ENCODE measurements at regions not wholly inside any gene's neighbourhood (a gene's known extent, or its start where the extent isn't known, plus 50 kb on each side); places are given as distances from the start of the nearest gene placed in this dataset.

DNA sequence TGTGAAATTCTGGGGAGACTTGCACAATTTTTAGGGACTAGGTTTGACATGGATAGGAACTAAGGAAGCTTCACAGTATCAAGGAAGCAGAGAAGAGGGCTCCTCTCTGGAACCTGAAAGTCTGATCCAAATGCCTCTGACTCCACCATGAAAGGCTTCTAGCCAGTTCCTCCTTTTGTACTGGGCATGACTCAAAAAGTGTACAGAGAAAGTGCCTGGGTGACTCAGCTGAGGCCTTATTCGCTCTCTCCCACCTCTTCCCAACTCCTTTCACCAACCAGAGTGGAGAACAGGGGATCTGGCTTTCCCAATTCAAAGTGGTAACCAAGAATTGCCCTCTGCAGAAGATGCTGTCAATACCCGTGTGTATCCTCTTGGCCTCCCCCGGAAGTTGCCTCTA is 342.9 kb upstream of the PROK2 start:
- no peak for TF ChIP-seq CTCF (IDR thresholded peaks at IDR 0.05; ENCODE audit: low read length, missing control alignments)
- H3K4me3 ChIP-seq (replicated peaks; ENCODE audit: low read depth, low read length), result no peak overlapping the region
- DNase-seq (ENCODE audit: low read depth), result peak; percentile 64

GRCh38 chr3:72127224-72127612 is 342.3 kb upstream of the PROK2 start:
- DNase-seq (ENCODE audit: low read depth), result no peak
- TF ChIP-seq CTCF (IDR thresholded peaks at IDR 0.05; ENCODE audit: low read length, missing control alignments), result no peak
- H3K4me3 ChIP-seq (replicated peaks; ENCODE audit: low read depth, low read length), result no peak overlapping the region

DNA sequence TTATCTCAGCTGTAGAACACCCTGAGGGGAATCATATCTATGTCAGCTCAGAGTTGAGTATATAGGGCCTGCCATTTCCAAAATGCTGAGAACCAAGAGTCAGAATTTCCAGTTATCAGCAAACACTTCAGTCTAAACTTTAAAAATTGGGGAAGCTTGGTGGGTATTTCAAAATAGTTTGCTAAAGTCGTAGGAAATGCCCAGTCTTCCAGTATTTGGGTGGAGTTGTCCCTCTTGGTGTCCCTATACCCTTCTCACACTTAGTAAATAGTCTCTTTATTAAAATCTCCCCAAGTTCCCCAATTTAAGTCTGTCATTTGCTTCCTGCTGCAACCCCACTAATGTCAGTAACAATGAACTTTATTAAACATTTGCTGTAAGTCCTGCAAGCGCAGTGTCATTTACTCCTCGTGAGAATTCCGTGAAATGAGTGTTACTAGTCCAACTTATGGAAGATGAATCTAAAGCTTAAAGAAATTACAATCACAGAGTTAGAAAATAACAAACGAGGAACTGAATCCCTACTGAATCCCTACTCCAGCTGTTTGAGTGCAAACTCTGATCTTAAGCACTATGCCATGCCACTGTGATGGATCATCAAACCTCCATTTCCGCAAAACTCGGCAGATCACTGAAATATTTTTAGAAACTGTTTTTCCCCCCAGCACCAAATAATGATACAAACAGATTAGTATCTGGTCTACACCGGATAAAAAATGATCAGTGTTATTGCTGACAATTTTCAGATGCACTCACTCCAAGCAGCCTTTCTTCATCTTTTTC is 341.7 kb upstream of the PROK2 start:
- no peak for TF ChIP-seq CTCF (IDR thresholded peaks at IDR 0.05; ENCODE audit: low read length, missing control alignments)
- no peak for DNase-seq (ENCODE audit: low read depth)
- no peak overlapping the region for H3K4me3 ChIP-seq (replicated peaks; ENCODE audit: low read depth, low read length)

- H3K4me3 ChIP-seq (replicated peaks; ENCODE audit: low read depth, low read length), result no peak overlapping the region
- no peak for TF ChIP-seq CTCF (IDR thresholded peaks at IDR 0.05; ENCODE audit: low read length, missing control alignments)
- peak; percentile 96 for DNase-seq (ENCODE audit: low read depth)
These were observed 339.0 kb upstream of the PROK2 start for GRCh38 chr3:72123908-72124441.

- H3K4me3 ChIP-seq (replicated peaks; ENCODE audit: low read depth, low read length), result no peak overlapping the region
- no peak for TF ChIP-seq CTCF (IDR thresholded peaks at IDR 0.05; ENCODE audit: low read length, missing control alignments)
- no peak for DNase-seq (ENCODE audit: low read depth)
These were observed 336.1 kb upstream of the PROK2 start for GRCh38 chr3:72120806-72121778.

- no peak for TF ChIP-seq CTCF (IDR thresholded peaks at IDR 0.05; ENCODE audit: low read length, missing control alignments)
- DNase-seq (ENCODE audit: low read depth), result no peak
- H3K4me3 ChIP-seq (replicated peaks; ENCODE audit: low read depth, low read length), result no peak overlapping the region
These were observed 335.1 kb upstream of the PROK2 start for GRCh38 chr3:72120039-72120438.

Data from fibroblast of pulmonary artery (primary cell).